Trophoblast cell (in vitro differentiated cells and primary cell): ENCODE measurements at regions not wholly inside any gene's neighbourhood (a gene's known extent, or its start where the extent isn't known, plus 50 kb on each side); places are given as distances from the start of the nearest gene placed in this dataset.
A peak's percentile ranks its signal among the peaks of the same experiment; 100 is the strongest.

Experiments used
- DNase-seq, 2 donors: peaks; one replicate each; pipeline ENCODE4 v3.0.0-alpha.2; 2016
- H2AFZ ChIP-seq: 2 replicates; pipeline ENCODE4 v1.6.1; 2013; ENCODE audit warnings: low read length, moderate library complexity, mild to moderate bottlenecking; ENCODE audit not compliant: insufficient read depth, poor library complexity
- H2AK5ac ChIP-seq: 2 replicates; pipeline ENCODE4 v1.6.1; 2013; ENCODE audit warnings: mild to moderate bottlenecking, low read length
- H2BK120ac ChIP-seq: 2 replicates; pipeline ENCODE4 v1.6.1; 2013; ENCODE audit warnings: low read length, mild to moderate bottlenecking, moderate library complexity; ENCODE audit not compliant: insufficient read depth, poor library complexity
- H2BK12ac ChIP-seq: 2 replicates; pipeline ENCODE4 v1.6.1; 2013; ENCODE audit warnings: mild to moderate bottlenecking, low read length, moderate library complexity
- H2BK5ac ChIP-seq: 2 replicates; pipeline ENCODE4 v1.6.1; 2013; ENCODE audit warnings: low read length, low read depth, moderate library complexity, mild to moderate bottlenecking; ENCODE audit not compliant: poor library complexity
- H3K14ac ChIP-seq: 2 replicates; pipeline ENCODE4 v1.6.1; 2013; ENCODE audit warnings: mild to moderate bottlenecking, low read length
- H3K18ac ChIP-seq: 2 replicates; pipeline ENCODE4 v1.6.1; 2013; ENCODE audit warnings: mild to moderate bottlenecking, low read length
- H3K23ac ChIP-seq: 2 replicates; pipeline ENCODE4 v1.6.1; 2013; ENCODE audit warnings: low read length
- H3K27ac ChIP-seq: 2 replicates; pipeline ENCODE4 v1.5.1; 2013; ENCODE audit warnings: low read depth, mild to moderate bottlenecking, inconsistent platforms, low read length, moderate library complexity
- H3K27me3 ChIP-seq: 2 replicates; pipeline ENCODE4 v1.6.1; 2013; ENCODE audit warnings: inconsistent platforms, mild to moderate bottlenecking, low read length, moderate library complexity; ENCODE audit not compliant: insufficient read depth
- H3K36me3 ChIP-seq, 2 experiments: 1 replicate in 1 of 2; 2 replicates in 1 of 2; pipeline ENCODE4 v1.6.1; 2013; ENCODE audit warnings: low read length in 2 of 2, mild to moderate bottlenecking in 2 of 2, moderate library complexity in 1 of 2; ENCODE audit not compliant: insufficient read depth in 2 of 2, control insufficient read depth in 1 of 2
- H3K4ac ChIP-seq: 2 replicates; pipeline ENCODE4 v1.6.1; 2013; ENCODE audit warnings: low read depth, mild to moderate bottlenecking, low read length, moderate library complexity
- H3K4me1 ChIP-seq, 2 experiments: 1 replicate in 1 of 2; 2 replicates in 1 of 2; pipeline ENCODE4 v1.6.1; 2013; ENCODE audit warnings: low read length in 2 of 2, mild to moderate bottlenecking in 2 of 2, moderate library complexity in 1 of 2; ENCODE audit not compliant: insufficient read depth in 2 of 2, control insufficient read depth in 1 of 2
- H3K4me2 ChIP-seq: 2 replicates; pipeline ENCODE4 v1.6.1; 2013; ENCODE audit warnings: inconsistent platforms, mild to moderate bottlenecking, low read length, moderate library complexity
- H3K4me3 ChIP-seq: 2 replicates; pipeline ENCODE4 v1.5.1; 2013; ENCODE audit warnings: mild to moderate bottlenecking, low read depth, low read length, inconsistent platforms
- H3K79me1 ChIP-seq: one replicate; pipeline ENCODE4 v1.6.1; 2013; ENCODE audit warnings: low read length
- H3K79me2 ChIP-seq: 2 replicates; pipeline ENCODE4 v1.6.1; 2013; ENCODE audit warnings: low read length, mild to moderate bottlenecking; ENCODE audit not compliant: control insufficient read depth, insufficient read depth, poor library complexity
- H3K9ac ChIP-seq: 2 replicates; pipeline ENCODE4 v1.6.1; 2013; ENCODE audit warnings: mild to moderate bottlenecking, low read length
- H3K9me3 ChIP-seq: 2 replicates; pipeline ENCODE4 v1.6.1; 2013; ENCODE audit warnings: low read depth, mild to moderate bottlenecking, control low read depth, inconsistent platforms, low read length; ENCODE audit not compliant: insufficient read depth
- H4K12ac ChIP-seq: 2 replicates; pipeline ENCODE4 v1.6.1; 2013; ENCODE audit warnings: low read depth, mild to moderate bottlenecking, low read length, moderate library complexity
- H4K8ac ChIP-seq: 2 replicates; pipeline ENCODE4 v1.6.1; 2013; ENCODE audit warnings: low read depth, mild to moderate bottlenecking, low read length, moderate library complexity
- H4K91ac ChIP-seq: one replicate; pipeline ENCODE4 v1.6.1; 2013; ENCODE audit warnings: low read depth, mild to moderate bottlenecking, low read length, moderate library complexity
- WGBS: extraction: QIAGEN DNeasy Blood & Tissue Kit; methylation state at CpG from one replicate; pipeline ENCODE4 v1.1.7; 2013; ENCODE audit warnings: missing lambda C conversion rate; ENCODE audit not compliant: insufficient read length, insufficient coverage; ENCODE audit errors: extremely low coverage; 5-methylcytosine and 5-hydroxymethylcytosine counted together

- Histone ChIP-seq H2AK5ac (no peak overlapping the region), H2AFZ (no peak overlapping the region), H3K14ac (no peak overlapping the region), H4K8ac (no peak overlapping the region), H2BK5ac (no peak overlapping the region), H3K9me3 (no peaks in the 10 kb centered on the region), H4K91ac (no peak overlapping the region), H3K79me1 (no peaks in the 10 kb centered on the region), H2BK120ac (no peak overlapping the region), H3K4me1 (no peaks in the 10 kb centered on the region), H4K12ac (no peak overlapping the region), H3K18ac (no peak overlapping the region), H3K27me3 (no peaks in the 10 kb centered on the region), H3K9ac (no peak overlapping the region), H3K36me3 (no peaks in the 10 kb centered on the region), H3K4me2 (no peak overlapping the region), H3K27ac (no peak overlapping the region), H3K4ac (no peak overlapping the region), H3K79me2 (no peaks in the 10 kb centered on the region), H3K4me3 (no peak overlapping the region), H3K23ac (no peak overlapping the region), H2BK12ac (no peak overlapping the region)
- no CpG with 5 or more reads among the region's 1 CpG for WGBS
- no peak for DNase-seq
Observed at GRCh38 chr4:124331781-124332180, 380.8 kb downstream of the ANKRD50 start.

GRCh38 chr4:124333466-124333865 is 379.1 kb downstream of the ANKRD50 start:
- Histone ChIP-seq H4K12ac (no peak overlapping the region), H3K4ac (no peak overlapping the region), H3K4me2 (no peak overlapping the region), H3K27me3 (no peaks in the 10 kb centered on the region), H3K9me3 (no peaks in the 10 kb centered on the region), H3K27ac (no peak overlapping the region), H3K23ac (no peak overlapping the region), H3K18ac (no peak overlapping the region), H3K36me3 (no peaks in the 10 kb centered on the region), H3K79me1 (no peaks in the 10 kb centered on the region), H3K14ac (no peak overlapping the region), H2BK5ac (no peak overlapping the region), H3K79me2 (no peaks in the 10 kb centered on the region), H3K9ac (no peak overlapping the region), H2BK120ac (no peak overlapping the region), H3K4me1 (no peaks in the 10 kb centered on the region), H4K8ac (no peak overlapping the region), H2AFZ (no peak overlapping the region), H3K4me3 (no peak overlapping the region), H2AK5ac (no peak overlapping the region), H2BK12ac (no peak overlapping the region), H4K91ac (no peak overlapping the region)
- no peak for DNase-seq
- WGBS: no CpG with 5 or more reads among the region's 4 CpGs

- no CpG with 5 or more reads among the region's 3 CpGs for WGBS
- Histone ChIP-seq H3K23ac (no peak overlapping the region), H4K12ac (no peak overlapping the region), H3K27me3 (no peaks in the 10 kb centered on the region), H3K27ac (no peak overlapping the region), H3K79me2 (no peaks in the 10 kb centered on the region), H3K79me1 (no peaks in the 10 kb centered on the region), H4K8ac (no peak overlapping the region), H2BK5ac (no peak overlapping the region), H3K4ac (no peak overlapping the region), H3K4me2 (no peak overlapping the region), H2BK12ac (no peak overlapping the region), H3K18ac (no peak overlapping the region), H3K36me3 (no peaks in the 10 kb centered on the region), H2BK120ac (no peak overlapping the region), H4K91ac (no peak overlapping the region), H2AK5ac (no peak overlapping the region), H3K4me1 (no peaks in the 10 kb centered on the region), H3K9ac (no peak overlapping the region), H3K4me3 (no peak overlapping the region), H2AFZ (no peak overlapping the region), H3K14ac (no peak overlapping the region), H3K9me3 (no peaks in the 10 kb centered on the region)
- DNase-seq: peak; percentile 53 to 88
Observed at GRCh38 chr4:124334119-124334518, 378.4 kb downstream of the ANKRD50 start.

GRCh38 chr4:124337874-124338273 is 374.7 kb downstream of the ANKRD50 start:
- Histone ChIP-seq H2AFZ (no peak overlapping the region), H3K4me3 (no peak overlapping the region), H2AK5ac (no peak overlapping the region), H3K79me2 (no peaks in the 10 kb centered on the region), H4K8ac (no peak overlapping the region), H2BK120ac (no peak overlapping the region), H3K27me3 (no peaks in the 10 kb centered on the region), H2BK12ac (no peak overlapping the region), H3K79me1 (no peaks in the 10 kb centered on the region), H3K36me3 (no peaks in the 10 kb centered on the region), H3K4me2 (no peak overlapping the region), H4K91ac (no peak overlapping the region), H3K27ac (no peak overlapping the region), H3K9me3 (no peaks in the 10 kb centered on the region), H3K4me1 (no peaks in the 10 kb centered on the region), H3K14ac (no peak overlapping the region), H3K4ac (no peak overlapping the region), H4K12ac (no peak overlapping the region), H3K9ac (no peak overlapping the region), H3K18ac (no peak overlapping the region), H3K23ac (no peak overlapping the region), H2BK5ac (no peak overlapping the region)
- no peak for DNase-seq
- WGBS: no CpG with 5 or more reads among the region's 3 CpGs
